NOMO-1 (cell line): ENCODE measurements at regions not wholly inside any gene's neighbourhood (a gene's known extent, or its start where the extent isn't known, plus 50 kb on each side); places are given as distances from the start of the nearest gene placed in this dataset.
A peak's percentile ranks its signal among the peaks of the same experiment; 100 is the strongest.
"Not testable (repeated sequence)": the region's sequence is repeated elsewhere in the genome, so short reads cannot be mapped to it uniquely, and the experiment has no call there.

Source experiments
- DNase-seq, 2 experiments: peaks; one replicate each; lab custom pipeline; 2025; ENCODE audit not compliant: unreplicated experiment in 2 of 2; lab: John Stamatoyannopoulos, UW

- no peak for DNase-seq
Observed at GRCh38 chr11:13134886-13135285, 125.8 kb downstream of the RASSF10 start.

- DNase-seq: no peak
Observed at GRCh38 chr11:13135385-13136271, 126.5 kb downstream of the RASSF10 start.

GRCh38 chr11:13136272-13136596 lies 127.1 kb downstream of the RASSF10 start:
- DNase-seq: no peak

- DNase-seq: no peak
Observed at GRCh38 chr11:13137844-13138301, 128.8 kb downstream of the RASSF10 start.

GRCh38 chr11:13139085-13139484 lies 130.0 kb downstream of the RASSF10 start:
- DNase-seq: not testable (repeated sequence)

GRCh38 chr11:13140028-13140870 lies 131.1 kb downstream of the RASSF10 start:
- no peak for DNase-seq

- DNase-seq: no peak
Observed at GRCh38 chr11:13140873-13141655, 131.9 kb downstream of the RASSF10 start.

- DNase-seq: no peak
Observed at GRCh38 chr11:13141731-13142709, 132.9 kb downstream of the RASSF10 start.

GRCh38 chr11:13143486-13144297 lies 133.9 kb upstream of the BMAL1 start:
- no peak for DNase-seq

GRCh38 chr11:13145461-13145860 lies 132.1 kb upstream of the BMAL1 start:
- DNase-seq: no peak

GRCh38 chr11:13149991-13150390 lies 127.6 kb upstream of the BMAL1 start:
- no peak for DNase-seq

- DNase-seq: no peak
Observed at GRCh38 chr11:13150487-13150886, 127.1 kb upstream of the BMAL1 start.

GRCh38 chr11:13152264-13152663 lies 125.3 kb upstream of the BMAL1 start:
- DNase-seq: no peak

- peak in 1 of 2 experiments; percentile 23 for DNase-seq
Observed at GRCh38 chr11:13152736-13153541, 124.7 kb upstream of the BMAL1 start.

- not testable (repeated sequence) for DNase-seq
Observed at GRCh38 chr11:13154374-13154773, 123.2 kb upstream of the BMAL1 start.

- DNase-seq: no peak
Observed at GRCh38 chr11:13160346-13160745, 117.2 kb upstream of the BMAL1 start.

- no peak for DNase-seq
Observed at GRCh38 chr11:13160806-13161205, 116.8 kb upstream of the BMAL1 start.

- no peak for DNase-seq
Observed at GRCh38 chr11:13163158-13163557, 114.4 kb upstream of the BMAL1 start.
